GM18519 (cell line): ENCODE measurements at regions not wholly inside any gene's neighbourhood (a gene's known extent, or its start where the extent isn't known, plus 50 kb on each side); places are given as distances from the start of the nearest gene placed in this dataset.
"Not testable (repeated sequence)": the region's sequence is repeated elsewhere in the genome, so short reads cannot be mapped to it uniquely, and the experiment has no call there.

Experiments
- ATAC-seq: cut with Tn5 transposase; IDR thresholded peaks from one replicate; pipeline ENCODE4 v1.9.1; 2021; ENCODE audit warnings: mild to moderate bottlenecking, moderate library complexity; ENCODE audit not compliant: unreplicated experiment, low FRiP score

DNA sequence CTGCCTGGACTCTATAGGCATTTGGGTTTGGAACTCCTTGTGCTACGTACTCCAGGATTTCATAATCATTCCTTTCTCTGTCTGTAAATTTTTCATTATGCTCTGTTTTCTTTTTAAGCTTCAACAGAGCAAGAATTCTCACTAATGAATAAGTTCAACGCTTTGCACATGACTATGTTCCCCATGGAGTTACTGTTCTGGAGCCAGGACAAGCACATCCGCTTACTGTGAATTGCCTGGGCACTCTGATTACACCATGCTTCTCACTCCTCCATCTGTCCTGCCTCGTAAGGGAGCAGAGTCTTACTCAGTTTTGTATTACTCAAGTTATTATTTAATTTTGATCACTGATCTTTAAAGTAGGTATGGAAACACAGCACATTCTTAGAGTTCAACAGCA lies 472.7 kb downstream of the RAP2B start:
- ATAC-seq: no peak

- ATAC-seq: no peak
These were observed 477.6 kb downstream of the RAP2B start for GRCh38 chr3:153639631-153640030.

DNA sequence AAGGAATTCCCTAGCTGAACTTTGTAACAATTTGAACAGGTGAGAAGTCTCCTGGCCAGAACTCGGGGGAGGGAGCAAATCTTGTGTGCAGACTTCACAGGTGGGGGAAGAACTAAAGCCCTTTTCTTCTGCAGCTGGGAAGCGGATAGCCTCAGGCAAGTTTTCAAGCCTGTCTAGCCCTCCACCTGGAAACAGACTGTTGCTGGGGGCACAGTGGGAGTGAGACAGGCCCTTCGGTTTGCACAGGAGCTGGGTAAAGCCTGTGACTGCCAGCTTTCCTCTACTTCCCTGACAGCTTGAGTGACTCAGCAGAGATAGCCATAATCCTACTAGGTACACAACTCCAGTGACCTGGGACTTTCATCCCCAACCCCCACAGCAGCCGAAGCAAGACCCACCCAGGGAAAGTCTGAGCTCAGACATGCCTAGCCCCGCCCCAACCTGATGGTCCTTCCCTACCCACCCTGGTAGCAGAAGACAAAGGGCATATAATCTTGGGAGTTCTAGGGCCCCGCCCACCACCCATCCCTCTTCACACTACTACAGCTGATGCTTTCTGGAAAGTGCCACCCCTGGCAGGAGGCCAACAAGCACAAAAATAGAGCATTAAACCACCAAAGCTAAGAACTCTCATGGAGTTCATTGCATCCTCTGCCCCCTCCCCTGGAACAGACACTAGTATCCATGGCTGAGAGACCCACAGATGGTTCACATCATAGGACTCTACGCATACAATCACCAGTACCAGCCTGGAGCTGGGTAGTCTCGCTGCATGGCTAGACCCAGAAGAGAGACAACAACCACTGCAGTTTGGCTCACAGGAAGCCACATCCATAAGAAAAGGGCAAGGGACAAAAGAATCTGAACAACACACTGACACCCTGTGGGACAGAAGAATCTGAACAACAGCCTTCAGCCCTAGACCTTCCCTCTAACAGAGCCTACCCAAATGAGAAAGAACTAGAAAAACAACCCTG lies 479.0 kb downstream of the RAP2B start:
- no peak for ATAC-seq

- ATAC-seq: not testable (repeated sequence)
These were observed 478.6 kb upstream of the ARHGEF26 start for GRCh38 chr3:153642576-153642975.

- ATAC-seq: not testable (repeated sequence)
These were observed 477.7 kb upstream of the ARHGEF26 start for GRCh38 chr3:153643471-153643870.

DNA sequence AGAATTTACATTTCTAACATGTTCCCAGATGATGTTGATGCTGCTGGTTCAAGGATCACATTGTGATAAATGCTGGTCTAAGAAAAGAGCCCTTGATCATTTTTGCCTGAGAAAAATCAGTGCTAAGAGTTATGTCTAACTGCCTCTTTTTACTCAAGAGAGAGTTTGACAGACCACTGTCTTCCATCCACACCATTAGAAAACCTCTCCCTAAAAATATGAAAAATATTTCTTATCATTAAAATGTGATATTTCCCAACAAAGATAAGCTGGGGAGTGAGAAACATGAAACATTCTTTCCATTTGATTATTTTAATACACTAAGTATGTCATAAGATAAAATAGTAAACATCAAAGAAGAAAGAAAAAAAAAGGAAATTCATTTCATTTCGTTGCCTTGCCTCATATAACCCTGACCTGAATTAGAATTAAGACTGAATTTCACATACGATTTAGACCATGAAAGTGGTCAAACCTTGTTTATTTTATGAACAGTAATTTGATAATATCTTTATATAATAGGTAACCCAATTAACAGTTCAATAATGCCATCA lies 471.8 kb upstream of the ARHGEF26 start:
- no peak for ATAC-seq

DNA sequence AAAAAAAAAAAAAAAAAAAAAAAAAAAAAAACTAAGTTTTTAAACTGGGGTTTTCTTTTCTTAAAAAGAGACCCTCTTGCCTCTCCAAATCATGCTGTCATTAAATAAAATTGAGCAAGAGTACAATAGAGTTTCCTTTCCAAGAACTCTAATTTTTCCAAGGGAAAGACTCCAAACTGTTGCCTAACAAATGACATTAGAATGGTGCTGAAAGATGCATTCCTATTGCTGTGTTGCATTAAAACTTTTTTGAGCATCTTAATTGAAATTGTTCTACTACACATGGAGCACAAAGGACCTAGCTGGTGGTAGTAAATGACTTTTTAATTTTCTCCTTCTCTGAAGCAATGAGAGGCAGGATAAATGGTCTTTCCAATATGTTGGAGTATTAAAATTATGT lies 469.1 kb upstream of the ARHGEF26 start:
- no peak for ATAC-seq

DNA sequence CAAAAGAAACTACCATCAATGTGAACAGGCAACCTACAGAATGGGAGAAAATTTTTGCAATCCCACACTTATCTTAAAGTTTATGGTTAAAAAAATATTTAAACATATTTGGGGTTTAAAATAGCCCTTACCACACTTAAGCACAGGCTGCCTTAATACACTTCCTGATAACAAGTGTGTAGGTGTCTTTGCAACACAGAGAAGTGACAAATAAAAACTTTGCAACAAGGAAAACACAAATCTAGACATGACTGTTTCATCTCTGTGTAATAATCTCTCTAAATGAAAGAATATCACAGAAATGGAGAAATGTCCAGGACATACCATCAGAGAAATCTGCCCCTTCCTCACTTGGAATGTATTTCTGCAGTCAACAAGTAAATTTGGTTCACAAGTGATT lies 464.1 kb upstream of the ARHGEF26 start:
- no peak for ATAC-seq

DNA sequence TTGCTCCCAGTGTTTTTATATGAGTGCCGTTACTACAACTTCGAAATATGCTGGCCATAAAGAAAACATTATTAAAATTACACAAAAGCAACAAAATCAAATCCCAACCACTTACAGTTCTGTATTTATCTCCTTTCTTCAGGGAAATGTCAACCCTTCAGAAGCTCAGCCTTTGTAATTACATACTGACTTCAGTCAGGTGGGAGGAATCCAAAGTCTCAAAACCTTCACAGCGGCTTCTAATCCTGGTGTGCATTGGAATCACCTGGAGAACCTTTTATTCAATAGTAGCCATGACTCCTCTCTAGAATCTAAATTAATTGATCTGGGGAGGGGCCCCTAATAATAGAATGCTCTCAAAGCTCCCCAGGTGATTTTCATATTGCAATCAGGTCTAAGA lies 463.7 kb upstream of the ARHGEF26 start:
- ATAC-seq: no peak

DNA sequence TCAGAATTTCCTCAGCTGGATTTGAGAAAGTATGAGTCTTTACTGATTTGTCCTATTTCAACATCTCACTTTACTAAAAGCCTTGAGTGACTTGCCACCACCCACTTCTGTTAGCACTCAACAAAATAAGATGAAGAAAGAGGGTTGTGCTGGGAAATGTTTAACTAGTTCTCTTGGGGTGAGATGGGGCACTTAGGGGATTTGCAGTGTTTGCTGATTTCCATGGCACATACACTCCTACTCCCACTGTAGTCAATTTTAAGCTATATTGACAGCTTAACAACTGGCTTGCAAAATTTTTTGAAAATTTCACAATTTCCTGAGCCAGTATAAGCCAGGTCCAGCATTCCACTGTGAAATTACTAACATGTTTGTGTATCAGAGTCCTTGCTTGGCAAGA lies 463.1 kb upstream of the ARHGEF26 start:
- ATAC-seq: no peak

GRCh38 chr3:153666991-153667740 lies 454.0 kb upstream of the ARHGEF26 start:
- ATAC-seq: no peak

- ATAC-seq: no peak
These were observed 451.7 kb upstream of the ARHGEF26 start for GRCh38 chr3:153669527-153669926.

GRCh38 chr3:153670577-153670976 lies 450.6 kb upstream of the ARHGEF26 start:
- no peak for ATAC-seq

DNA sequence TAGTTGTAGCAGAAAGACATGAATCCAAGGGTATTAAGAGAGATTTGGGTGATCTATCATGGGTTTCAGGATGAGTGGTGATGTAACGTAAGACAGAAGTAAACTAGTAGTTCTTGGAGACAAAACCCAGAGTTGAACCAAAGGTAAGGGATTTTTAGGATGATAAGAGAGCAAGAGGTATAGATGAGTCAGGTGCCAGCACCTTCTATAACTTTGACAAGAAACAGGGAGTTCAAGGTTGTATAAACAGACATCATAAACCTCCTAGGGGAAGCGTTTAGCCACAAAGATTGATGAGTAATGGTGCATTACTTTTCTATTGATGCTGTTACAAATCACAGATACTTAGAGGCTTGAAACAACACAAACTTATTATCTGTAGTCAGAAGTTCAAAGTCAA lies 447.3 kb upstream of the ARHGEF26 start:
- ATAC-seq: no peak

DNA sequence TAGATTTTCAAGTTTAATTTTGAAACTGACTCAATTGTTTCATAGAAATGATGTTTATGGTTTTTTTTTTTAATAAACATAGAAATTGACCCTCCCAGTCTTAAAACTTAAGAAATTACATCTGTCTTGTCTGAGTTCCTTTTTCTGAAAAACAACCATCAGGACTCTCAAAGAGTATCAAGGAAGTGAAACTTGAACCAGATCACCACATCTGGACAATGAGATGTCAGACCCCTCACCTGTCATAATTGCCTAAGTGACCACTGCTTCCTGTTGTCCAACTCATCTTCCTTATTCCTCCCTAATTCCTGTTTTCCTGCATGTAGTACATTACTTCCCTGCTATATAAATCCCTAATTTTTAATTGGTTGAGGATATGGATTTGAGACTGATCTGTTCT lies 441.5 kb upstream of the ARHGEF26 start:
- no peak for ATAC-seq

DNA sequence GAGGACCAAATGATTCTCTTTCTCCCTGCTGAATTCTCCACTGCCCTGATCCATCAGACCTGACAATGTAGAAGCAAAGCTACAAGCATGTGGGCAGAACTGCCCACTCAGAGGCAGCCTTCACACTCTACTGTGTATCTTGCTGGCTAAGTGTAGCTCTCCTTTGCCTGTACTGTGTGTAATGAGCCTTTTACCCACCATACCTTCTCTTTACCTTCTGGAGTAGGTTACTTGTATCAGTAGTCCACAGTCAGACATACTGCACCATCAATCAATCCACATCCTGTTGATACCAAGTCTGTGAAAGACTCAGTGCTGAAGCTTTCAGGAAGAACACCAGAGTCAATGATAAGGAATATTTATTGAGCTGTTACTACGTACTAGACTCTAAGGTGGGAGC lies 440.7 kb upstream of the ARHGEF26 start:
- ATAC-seq: no peak

GRCh38 chr3:153681057-153681456 lies 440.1 kb upstream of the ARHGEF26 start:
- ATAC-seq: no peak

DNA sequence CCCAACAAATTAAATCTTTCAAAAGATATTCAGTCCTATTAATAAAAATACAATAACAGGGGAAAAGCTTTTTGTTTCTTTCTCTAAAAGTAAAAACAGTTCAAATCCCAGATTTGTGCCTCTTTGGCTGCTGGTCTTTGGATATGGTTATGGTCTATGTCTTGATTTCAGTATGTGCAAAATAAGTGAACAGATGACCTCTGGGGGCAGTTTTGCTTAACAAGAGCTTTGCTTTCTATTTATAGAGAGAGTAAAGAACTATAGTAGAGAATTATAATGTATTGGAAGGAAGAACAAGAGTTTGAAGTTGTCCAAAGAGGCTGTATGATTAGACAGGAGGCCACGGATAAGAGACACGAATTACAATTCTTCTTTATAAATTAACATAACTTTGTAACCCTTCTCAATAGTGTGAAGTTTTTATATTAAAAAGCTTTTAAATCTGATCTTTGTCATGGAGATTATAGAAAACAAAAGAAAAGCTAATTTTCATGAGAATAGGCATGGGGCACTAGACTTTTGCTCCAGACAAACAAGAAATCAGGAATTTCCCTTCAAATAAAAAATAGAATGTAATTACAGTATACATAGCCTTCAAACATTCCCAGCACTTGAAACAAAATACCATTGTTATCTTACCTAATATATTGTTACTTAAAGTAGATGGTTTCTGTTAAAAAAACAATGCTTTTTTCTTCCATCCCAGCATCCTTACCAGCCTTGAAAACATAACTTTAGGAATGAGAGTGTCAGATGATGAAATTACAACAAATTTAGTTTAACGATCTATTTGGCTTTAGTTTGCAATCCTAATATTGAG lies 432.7 kb upstream of the ARHGEF26 start:
- ATAC-seq: no peak

DNA sequence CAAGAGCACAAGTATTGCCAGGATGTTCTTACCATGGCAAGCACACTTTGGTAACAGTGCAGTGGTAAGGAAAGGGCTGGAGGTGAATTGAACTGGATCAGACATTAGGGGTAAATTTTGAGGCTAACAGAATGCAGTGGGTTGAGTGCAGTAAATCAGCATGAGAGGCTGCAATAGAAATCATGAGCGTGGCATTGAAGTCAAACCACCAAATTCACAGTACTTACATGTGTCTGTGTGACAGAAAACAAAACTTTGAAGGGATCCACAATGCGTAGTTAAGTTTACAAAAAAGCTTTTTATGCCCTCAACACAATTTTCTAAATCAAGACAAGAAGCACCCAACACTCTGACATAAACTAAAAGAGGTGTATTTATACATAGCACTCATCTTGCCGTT lies 428.0 kb upstream of the ARHGEF26 start:
- ATAC-seq: no peak

DNA sequence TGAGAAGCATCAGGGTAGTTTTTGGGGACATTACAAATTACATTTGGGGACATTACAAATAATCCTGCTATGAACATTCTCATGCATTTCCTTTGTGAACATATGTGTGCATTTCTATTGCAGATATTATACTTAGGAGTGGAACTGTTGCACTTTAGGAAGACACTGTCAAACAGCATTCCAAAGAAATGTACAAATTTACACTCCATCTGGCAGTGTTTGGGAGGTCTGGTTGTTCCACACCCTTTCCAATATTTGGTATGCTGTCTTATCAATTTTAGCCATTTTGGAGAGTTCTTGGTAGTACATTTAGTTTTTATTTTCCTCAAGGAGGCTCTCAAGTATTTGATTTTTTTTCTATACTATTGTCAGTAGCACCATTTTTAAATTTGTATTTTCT lies 419.1 kb upstream of the ARHGEF26 start:
- no peak for ATAC-seq

DNA sequence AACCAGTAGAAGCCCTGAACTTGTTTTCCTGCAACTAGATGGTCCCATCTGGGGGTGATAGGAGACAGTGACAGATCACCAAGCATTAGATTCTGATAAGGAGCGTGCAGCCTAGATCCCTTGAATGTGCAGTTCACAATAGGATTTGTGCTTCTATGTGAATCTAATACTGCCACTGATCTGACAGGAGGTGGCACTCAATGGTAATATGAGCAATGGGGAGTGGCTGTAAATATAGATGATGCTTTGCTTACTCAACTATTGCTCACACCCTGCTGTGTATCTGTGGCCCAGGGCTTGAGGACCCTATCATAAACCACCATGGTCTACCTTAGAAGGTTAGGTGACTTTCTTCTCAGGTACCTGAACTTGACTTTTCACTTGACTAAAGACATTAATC lies 417.1 kb upstream of the ARHGEF26 start:
- no peak for ATAC-seq
